ENCODE measurements at regions not wholly inside any gene's neighbourhood (a gene's known extent, or its start where the extent isn't known, plus 50 kb on each side); places are given as distances from the start of the nearest gene placed in this dataset.

DNA sequence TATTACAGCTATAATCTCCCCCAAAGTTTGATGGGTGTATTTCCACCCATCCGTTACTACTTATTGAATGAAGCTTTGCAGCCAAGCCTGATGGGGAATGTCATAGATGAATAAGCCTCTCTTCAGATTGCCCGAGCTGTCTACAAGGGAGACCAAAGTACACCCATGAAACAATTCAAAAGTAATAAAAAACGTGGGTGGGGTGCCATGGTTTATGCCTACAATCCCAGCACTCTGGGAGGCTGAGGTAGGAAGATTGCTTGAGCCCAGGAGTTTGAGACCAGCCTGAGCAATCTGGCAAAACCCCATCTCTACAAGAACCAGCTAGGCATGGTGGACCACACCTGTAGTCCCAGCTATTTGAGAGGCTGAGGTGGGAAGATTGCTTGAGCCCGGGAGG lies 419.2 kb downstream of the FGF9 start:
- Histone ChIP-seq H3K36me3 (replicated peaks in 1 of 2; ENCODE audit: control extremely low read depth in 1 of 2, control insufficient read depth in 1 of 2, extremely low read depth in 1 of 2, insufficient read depth in 2 of 2, low read length in 1 of 2) (no peaks in the 10 kb centered on the region), H3K9me3 (ENCODE audit: control extremely low read depth in 1 of 3, control insufficient read depth in 2 of 3, insufficient read depth in 1 of 3, low read length in 2 of 3) (peaks cover 0 to 11% (median 0%) of the 10 kb centered on the region in 3 donors), H3K27me3 (replicated peaks in 1 of 4; ENCODE audit: control extremely low read depth in 1 of 4, control insufficient read depth in 3 of 4, insufficient read depth in 4 of 4, low read length in 3 of 4) (peaks cover 0 to 3% (median 0%) of the 10 kb centered on the region in 4 experiments), H3K79me2 (ENCODE audit: control insufficient read depth, insufficient read depth, low read length) (no peaks in the 10 kb centered on the region), H3K4me1 (ENCODE audit: control insufficient read depth in 2 of 2, insufficient read depth in 2 of 2, low read length in 2 of 2) (no peaks in the 10 kb centered on the region), H3K9ac (ENCODE audit: low read length) (no peak overlapping the region), H3K4me3 (ENCODE audit: control extremely low read depth in 1 of 5, extremely low read depth in 1 of 5, insufficient read depth in 1 of 5, low read depth in 2 of 5, low read length in 4 of 5) (no peak overlapping the region), H2AFZ (ENCODE audit: insufficient read depth, low read depth, low read length, poor library complexity, severe bottlenecking) (no peak overlapping the region), H4K20me1 (ENCODE audit: control insufficient read depth, insufficient read depth, low read length, poor library complexity, severe bottlenecking) (no peaks in the 10 kb centered on the region), H3K27ac (ENCODE audit: low read length in 2 of 2) (no peak overlapping the region), H3K4me2 (replicated peaks; ENCODE audit: low read depth, low read length, poor library complexity, severe bottlenecking) (no peak overlapping the region)
- peaks cover 6% of the 10 kb centered on the region for H3K4me1 Mint-ChIP-seq
- H3K27me3 Mint-ChIP-seq: no peaks in the 10 kb centered on the region
- ChIA-PET POLR2A (no interaction called here), CTCF (no interaction called here)
- no peaks in the 10 kb centered on the region for H3K9me3 Mint-ChIP-seq (ENCODE audit: insufficient read depth)
- no CpG with 5 or more reads among the region's 4 CpGs for WGBS (ENCODE audit: insufficient coverage)
- TF ChIP-seq, protein P1, sequence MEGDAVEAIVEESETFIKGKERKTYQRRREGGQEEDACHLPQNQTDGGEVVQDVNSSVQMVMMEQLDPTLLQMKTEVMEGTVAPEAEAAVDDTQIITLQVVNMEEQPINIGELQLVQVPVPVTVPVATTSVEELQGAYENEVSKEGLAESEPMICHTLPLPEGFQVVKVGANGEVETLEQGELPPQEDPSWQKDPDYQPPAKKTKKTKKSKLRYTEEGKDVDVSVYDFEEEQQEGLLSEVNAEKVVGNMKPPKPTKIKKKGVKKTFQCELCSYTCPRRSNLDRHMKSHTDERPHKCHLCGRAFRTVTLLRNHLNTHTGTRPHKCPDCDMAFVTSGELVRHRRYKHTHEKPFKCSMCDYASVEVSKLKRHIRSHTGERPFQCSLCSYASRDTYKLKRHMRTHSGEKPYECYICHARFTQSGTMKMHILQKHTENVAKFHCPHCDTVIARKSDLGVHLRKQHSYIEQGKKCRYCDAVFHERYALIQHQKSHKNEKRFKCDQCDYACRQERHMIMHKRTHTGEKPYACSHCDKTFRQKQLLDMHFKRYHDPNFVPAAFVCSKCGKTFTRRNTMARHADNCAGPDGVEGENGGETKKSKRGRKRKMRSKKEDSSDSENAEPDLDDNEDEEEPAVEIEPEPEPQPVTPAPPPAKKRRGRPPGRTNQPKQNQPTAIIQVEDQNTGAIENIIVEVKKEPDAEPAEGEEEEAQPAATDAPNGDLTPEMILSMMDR (IDR thresholded peaks at IDR 0.05): no peak
- TF ChIP-seq EZH2 (IDR thresholded peaks at IDR 0.05; ENCODE audit: borderline replicate concordance, insufficient read depth, low read depth, low read length, poor library complexity, severe bottlenecking): no peak
- H3K27ac Mint-ChIP-seq: no peak overlapping the region
- intact Hi-C loops (cut with micrococcal nuclease): no loop called here
- H3K4me3 Mint-ChIP-seq: no peak overlapping the region
- DNase-seq: no peak
- no peak for ATAC-seq (ENCODE audit: low read depth)

DNA sequence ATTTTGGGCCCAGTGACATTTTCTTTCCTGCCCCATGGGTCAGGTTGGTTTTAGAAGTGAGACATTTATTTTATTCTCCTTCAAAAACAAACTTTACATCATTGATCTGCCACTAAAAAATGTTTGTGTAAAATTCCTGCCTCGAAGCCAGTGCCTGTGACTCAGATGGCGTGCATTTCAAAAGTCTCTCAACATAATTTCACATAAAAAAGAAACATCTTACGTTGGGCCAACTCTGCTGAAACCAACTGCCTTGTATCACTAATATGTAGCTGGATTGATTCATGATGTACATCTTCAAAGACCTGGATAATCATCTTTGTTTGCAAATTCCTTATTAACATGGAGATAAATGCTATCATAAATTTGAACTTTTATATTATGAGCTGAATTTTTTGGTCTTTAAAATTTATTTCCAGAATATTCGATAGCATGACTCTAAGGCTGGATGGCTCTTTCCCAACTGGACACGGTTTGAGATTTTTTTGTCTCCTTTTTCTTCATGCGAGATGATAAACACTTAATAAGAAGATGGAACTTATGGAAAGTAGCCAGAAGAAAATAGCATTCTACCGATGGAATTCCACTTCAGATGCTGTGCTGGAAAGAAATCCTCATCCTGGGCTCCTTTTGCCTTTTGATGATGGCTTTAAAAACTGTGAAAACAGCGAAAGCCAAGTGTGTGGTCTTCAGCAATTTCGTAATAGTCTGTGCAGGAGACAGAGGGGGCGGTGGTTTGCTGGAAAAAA lies 420.5 kb downstream of the FGF9 start:
- H3K27me3 Mint-ChIP-seq: no peaks in the 10 kb centered on the region
- H3K4me1 Mint-ChIP-seq: peaks cover 6% of the 10 kb centered on the region
- TF ChIP-seq, protein P1 (IDR thresholded peaks at IDR 0.05): no peak
- TF ChIP-seq EZH2 (IDR thresholded peaks at IDR 0.05; ENCODE audit: borderline replicate concordance, insufficient read depth, low read depth, low read length, poor library complexity, severe bottlenecking): no peak
- no peaks in the 10 kb centered on the region for H3K4me1 ChIP-seq (ENCODE audit: control insufficient read depth in 2 of 2, insufficient read depth in 2 of 2, low read length in 2 of 2)
- H3K4me3 Mint-ChIP-seq: no peak overlapping the region
- WGBS (ENCODE audit: insufficient coverage): 90% methylated on average over 7 of the region's 10 CpGs
- no peak overlapping the region for H3K27ac ChIP-seq (ENCODE audit: low read length in 2 of 2)
- no peaks in the 10 kb centered on the region for H3K36me3 ChIP-seq (replicated peaks in 1 of 2; ENCODE audit: control extremely low read depth in 1 of 2, control insufficient read depth in 1 of 2, extremely low read depth in 1 of 2, insufficient read depth in 2 of 2, low read length in 1 of 2)
- no peaks in the 10 kb centered on the region for H4K20me1 ChIP-seq (ENCODE audit: control insufficient read depth, insufficient read depth, low read length, poor library complexity, severe bottlenecking)
- H2AFZ ChIP-seq (ENCODE audit: insufficient read depth, low read depth, low read length, poor library complexity, severe bottlenecking): no peak overlapping the region
- POLR2A ChIA-PET: no interaction called here
- no peaks in the 10 kb centered on the region for H3K27me3 ChIP-seq (replicated peaks in 1 of 4; ENCODE audit: control extremely low read depth in 1 of 4, control insufficient read depth in 3 of 4, insufficient read depth in 4 of 4, low read length in 3 of 4)
- no peak for DNase-seq
- ATAC-seq (ENCODE audit: low read depth): no peak
- no peaks in the 10 kb centered on the region for H3K79me2 ChIP-seq (ENCODE audit: control insufficient read depth, insufficient read depth, low read length)
- H3K9me3 Mint-ChIP-seq (ENCODE audit: insufficient read depth): no peaks in the 10 kb centered on the region
- H3K9ac ChIP-seq (ENCODE audit: low read length): no peak overlapping the region
- H3K9me3 ChIP-seq (ENCODE audit: control extremely low read depth in 1 of 3, control insufficient read depth in 2 of 3, insufficient read depth in 1 of 3, low read length in 2 of 3): peaks cover 0 to 11% (median 0%) of the 10 kb centered on the region in 3 donors
- intact Hi-C loops (cut with micrococcal nuclease): no loop called here
- no peak overlapping the region for H3K27ac Mint-ChIP-seq
- no peak overlapping the region for H3K4me2 ChIP-seq (replicated peaks; ENCODE audit: low read depth, low read length, poor library complexity, severe bottlenecking)
- CTCF ChIA-PET: no interaction called here
- H3K4me3 ChIP-seq (ENCODE audit: control extremely low read depth in 1 of 5, extremely low read depth in 1 of 5, insufficient read depth in 1 of 5, low read depth in 2 of 5, low read length in 4 of 5): no peak overlapping the region

All from B cell (primary cell).